SU-DHL-6 (cell line): ENCODE measurements at regions not wholly inside any gene's neighbourhood (a gene's known extent, or its start where the extent isn't known, plus 50 kb on each side); places are given as distances from the start of the nearest gene placed in this dataset.

Experiments
- H2AFZ ChIP-seq: fragments of 200-600 bp; sonication (generic); 2 replicates; pipeline ENCODE4 v1.6.1; 2014; ENCODE audit warnings: low read depth, mild to moderate bottlenecking, moderate library complexity, mixed read lengths, antibody characterized with exemption, low read length; ENCODE audit not compliant: severe bottlenecking
- H3F3A ChIP-seq: fragments of 200-600 bp; shearing (Covaris generic); 2 replicates; pipeline ENCODE4 v1.6.0; 2016; ENCODE audit warnings: antibody characterized with exemption, mild to moderate bottlenecking; ENCODE audit not compliant: insufficient read depth
- H3K27ac ChIP-seq: fragments of 200-600 bp; sonication (generic); 2 replicates; pipeline ENCODE4 v1.5.1; 2016; ENCODE audit warnings: low read depth, mild to moderate bottlenecking, low read length, moderate library complexity, mixed read lengths
- H3K27me3 ChIP-seq: fragments of 200-600 bp; sonication (generic), shearing (Covaris generic); 2 replicates; pipeline ENCODE4 v1.6.0; 2014; ENCODE audit warnings: mild to moderate bottlenecking, low read length
- H3K36me3 ChIP-seq: fragments of 200-600 bp; sonication (generic); 2 replicates; pipeline ENCODE4 v1.6.1; 2014; ENCODE audit warnings: mild to moderate bottlenecking, low read length, mixed read lengths
- H3K4me2 ChIP-seq: fragments of 300-600, 200-600 bp; shearing (Covaris generic), sonication (generic); 2 replicates; pipeline ENCODE4 v1.6.0; 2014; ENCODE audit warnings: low read length, low read depth, mild to moderate bottlenecking; ENCODE audit not compliant: poor library complexity, severe bottlenecking
- H3K4me3 ChIP-seq: fragments of 200-600 bp; sonication (generic); 2 replicates; pipeline ENCODE4 v1.5.1; 2014; ENCODE audit warnings: antibody characterized with exemption, low read length, mild to moderate bottlenecking, mixed read lengths; ENCODE audit not compliant: insufficient read depth, poor library complexity, severe bottlenecking
- H3K79me2 ChIP-seq: fragments of 200-600 bp; sonication (generic); 2 replicates; pipeline ENCODE4 v1.6.1; 2014; ENCODE audit warnings: mild to moderate bottlenecking, low read length, moderate library complexity; ENCODE audit not compliant: insufficient read depth
- H3K9ac ChIP-seq: fragments of 200-600 bp; sonication (generic); 2 replicates; pipeline ENCODE4 v1.7.0; 2014; ENCODE audit warnings: mild to moderate bottlenecking, low read length
- H3K9me2 ChIP-seq: fragments of 200-600 bp; sonication (generic); replicated peaks from 2 replicates; pipeline ENCODE4 v1.6.1; 2014; ENCODE audit warnings: low read length; ENCODE audit not compliant: insufficient read depth
- H3K9me3 ChIP-seq: fragments of 200-600 bp; sonication (generic); 2 replicates; pipeline ENCODE4 v1.6.1; 2014; ENCODE audit warnings: low read length, mixed read lengths; ENCODE audit not compliant: insufficient read depth
- H4K20me1 ChIP-seq: fragments of 200-600 bp; sonication (generic); 2 replicates; pipeline ENCODE4 v1.6.1; 2014; ENCODE audit warnings: low read depth, mild to moderate bottlenecking, antibody characterized with exemption, low read length, moderate library complexity, mixed read lengths
- EZH2phosphoT487 ChIP-seq: fragments of 200-600 bp; sonication (generic), shearing (Covaris generic); conservative IDR thresholded peaks from 2 replicates; pipeline ENCODE4 v1.6.1; 2018; ENCODE audit warnings: mild to moderate bottlenecking, antibody characterized with exemption, low read length, moderate library complexity, mixed read lengths
- TF ChIP-seq, protein P1 (sequence below): fragments of 200-600 bp; sonication (generic); IDR thresholded peaks from one replicate; pipeline ENCODE4 v1.5.1; 2017; ENCODE audit warnings: antibody characterized with exemption, mild to moderate bottlenecking, low read length, moderate library complexity; ENCODE audit not compliant: insufficient read depth, poor library complexity, severe bottlenecking

DNA sequence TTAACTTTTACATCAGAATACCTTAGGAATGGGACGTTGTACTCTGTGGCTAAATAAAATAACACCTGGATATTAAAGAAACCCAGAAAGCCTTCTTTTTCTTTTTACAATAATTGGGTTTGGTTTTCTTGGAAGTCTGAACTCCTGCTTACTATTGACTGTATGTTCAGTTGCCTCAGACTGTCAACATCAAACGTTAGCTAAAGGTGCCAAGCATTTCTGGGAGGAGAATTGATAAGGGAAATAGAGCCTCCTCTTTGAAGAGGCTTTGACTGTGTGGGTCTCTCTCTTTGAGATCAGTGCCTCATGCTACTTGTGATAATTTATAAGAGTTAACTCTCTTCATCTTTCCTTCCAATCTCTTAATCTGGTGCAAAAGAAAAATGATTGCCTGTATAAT, 224.7 kb upstream of the BMPER start:
- Histone ChIP-seq H3K9me2 (no peaks in the 10 kb centered on the region), H3F3A (no peaks in the 10 kb centered on the region), H3K9ac (no peak overlapping the region), H3K27ac (no peak overlapping the region), H2AFZ (no peak overlapping the region), H3K36me3 (no peaks in the 10 kb centered on the region), H3K4me3 (no peak overlapping the region), H3K27me3 (no peaks in the 10 kb centered on the region), H3K4me2 (no peak overlapping the region), H3K79me2 (no peaks in the 10 kb centered on the region), H3K9me3 (no peaks in the 10 kb centered on the region), H4K20me1 (no peaks in the 10 kb centered on the region)
- TF ChIP-seq EZH2phosphoT487: no peak
- TF ChIP-seq, protein P1, sequence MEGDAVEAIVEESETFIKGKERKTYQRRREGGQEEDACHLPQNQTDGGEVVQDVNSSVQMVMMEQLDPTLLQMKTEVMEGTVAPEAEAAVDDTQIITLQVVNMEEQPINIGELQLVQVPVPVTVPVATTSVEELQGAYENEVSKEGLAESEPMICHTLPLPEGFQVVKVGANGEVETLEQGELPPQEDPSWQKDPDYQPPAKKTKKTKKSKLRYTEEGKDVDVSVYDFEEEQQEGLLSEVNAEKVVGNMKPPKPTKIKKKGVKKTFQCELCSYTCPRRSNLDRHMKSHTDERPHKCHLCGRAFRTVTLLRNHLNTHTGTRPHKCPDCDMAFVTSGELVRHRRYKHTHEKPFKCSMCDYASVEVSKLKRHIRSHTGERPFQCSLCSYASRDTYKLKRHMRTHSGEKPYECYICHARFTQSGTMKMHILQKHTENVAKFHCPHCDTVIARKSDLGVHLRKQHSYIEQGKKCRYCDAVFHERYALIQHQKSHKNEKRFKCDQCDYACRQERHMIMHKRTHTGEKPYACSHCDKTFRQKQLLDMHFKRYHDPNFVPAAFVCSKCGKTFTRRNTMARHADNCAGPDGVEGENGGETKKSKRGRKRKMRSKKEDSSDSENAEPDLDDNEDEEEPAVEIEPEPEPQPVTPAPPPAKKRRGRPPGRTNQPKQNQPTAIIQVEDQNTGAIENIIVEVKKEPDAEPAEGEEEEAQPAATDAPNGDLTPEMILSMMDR: no peak

DNA sequence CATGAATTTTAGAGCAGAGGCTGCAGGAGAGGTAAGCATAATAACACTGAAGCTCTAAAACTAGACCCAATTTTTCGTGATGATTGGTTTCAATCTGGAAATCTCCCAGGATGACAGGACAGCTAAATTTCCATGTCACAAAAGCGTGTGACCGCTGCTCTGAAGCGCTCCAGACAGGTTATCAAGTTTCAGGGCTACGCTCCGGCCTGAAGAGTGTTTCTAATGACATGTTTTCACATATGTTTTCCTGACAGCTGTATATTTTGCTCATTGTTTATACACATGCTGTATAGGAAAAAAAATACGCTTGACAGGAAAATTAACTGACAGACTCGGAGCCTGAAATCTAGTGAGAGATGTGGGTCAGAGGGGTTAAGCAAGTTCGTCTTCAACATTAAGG, 219.8 kb upstream of the BMPER start:
- no peak overlapping the region for H2AFZ ChIP-seq
- H3K27ac ChIP-seq: no peak overlapping the region
- H3K36me3 ChIP-seq: no peaks in the 10 kb centered on the region
- H3F3A ChIP-seq: no peaks in the 10 kb centered on the region
- no peaks in the 10 kb centered on the region for H3K9me2 ChIP-seq
- no peaks in the 10 kb centered on the region for H3K9me3 ChIP-seq
- H3K9ac ChIP-seq: no peak overlapping the region
- no peak overlapping the region for H3K4me3 ChIP-seq
- H3K27me3 ChIP-seq: no peaks in the 10 kb centered on the region
- H3K79me2 ChIP-seq: no peaks in the 10 kb centered on the region
- no peak for TF ChIP-seq EZH2phosphoT487
- TF ChIP-seq, protein P1: no peak
- H4K20me1 ChIP-seq: no peaks in the 10 kb centered on the region
- H3K4me2 ChIP-seq: no peak overlapping the region

- Histone ChIP-seq H3K27me3 (no peaks in the 10 kb centered on the region), H3K36me3 (no peaks in the 10 kb centered on the region), H3K27ac (no peak overlapping the region), H3K9me2 (no peaks in the 10 kb centered on the region), H4K20me1 (no peaks in the 10 kb centered on the region), H3K9me3 (no peaks in the 10 kb centered on the region), H3K4me3 (no peak overlapping the region), H2AFZ (no peak overlapping the region), H3K9ac (no peak overlapping the region), H3F3A (no peaks in the 10 kb centered on the region), H3K4me2 (no peak overlapping the region), H3K79me2 (no peaks in the 10 kb centered on the region)
- TF ChIP-seq EZH2phosphoT487: no peak
- TF ChIP-seq, protein P1: no peak
These were observed 219.2 kb upstream of the BMPER start for GRCh38 chr7:33685981-33686683.
